Right kidney (tissue), 1 donor: ENCODE measurements at regions not wholly inside any gene's neighbourhood (a gene's known extent, or its start where the extent isn't known, plus 50 kb on each side); places are given as distances from the start of the nearest gene placed in this dataset.

Source experiments
- DNase-seq: peaks from one replicate; pipeline ENCODE4 v3.0.0-alpha.2; 2016

GRCh38 chr1:22246755-22247480 is 104.0 kb upstream of the WNT4 start:
- no peak for DNase-seq

GRCh38 chr1:22247527-22248245 is 104.8 kb upstream of the WNT4 start:
- no peak for DNase-seq

- DNase-seq = no peak
These were observed 105.8 kb upstream of the WNT4 start for GRCh38 chr1:22248746-22249145.

GRCh38 chr1:22249928-22250680 is 107.2 kb upstream of the WNT4 start:
- no peak for DNase-seq

GRCh38 chr1:22250724-22251123 is 107.8 kb upstream of the WNT4 start:
- DNase-seq = no peak

GRCh38 chr1:22252251-22252650 is 109.4 kb upstream of the WNT4 start:
- no peak for DNase-seq

- no peak for DNase-seq
These were observed 110.3 kb upstream of the WNT4 start for GRCh38 chr1:22253012-22253790.

- no peak for DNase-seq
These were observed 111.9 kb upstream of the WNT4 start for GRCh38 chr1:22254756-22255155.

GRCh38 chr1:22255341-22256212 is 112.7 kb upstream of the WNT4 start:
- no peak for DNase-seq

- DNase-seq = no peak
These were observed 113.3 kb upstream of the WNT4 start for GRCh38 chr1:22256213-22256512.

GRCh38 chr1:22257290-22258275 is 114.7 kb upstream of the WNT4 start:
- DNase-seq = no peak

GRCh38 chr1:22258698-22259097 is 115.8 kb upstream of the WNT4 start:
- DNase-seq = no peak

- no peak for DNase-seq
These were observed 116.8 kb upstream of the WNT4 start for GRCh38 chr1:22259551-22260282.

GRCh38 chr1:22260860-22261432 is 118.0 kb upstream of the WNT4 start:
- no peak for DNase-seq

- no peak for DNase-seq
These were observed 118.7 kb upstream of the WNT4 start for GRCh38 chr1:22261580-22261979.

- DNase-seq = no peak
These were observed 119.7 kb upstream of the WNT4 start for GRCh38 chr1:22262583-22262982.

- no peak for DNase-seq
These were observed 120.5 kb upstream of the WNT4 start for GRCh38 chr1:22263359-22263758.

GRCh38 chr1:22264464-22265341 is 121.8 kb upstream of the WNT4 start:
- no peak for DNase-seq
